GM18870 (cell line): ENCODE measurements at regions not wholly inside any gene's neighbourhood (a gene's known extent, or its start where the extent isn't known, plus 50 kb on each side); places are given as distances from the start of the nearest gene placed in this dataset.

ENCODE experiments used
- ATAC-seq: cut with Tn5 transposase; IDR thresholded peaks from one replicate; pipeline ENCODE4 v1.9.1; 2021; ENCODE audit warnings: moderate library complexity; ENCODE audit not compliant: unreplicated experiment

DNA sequence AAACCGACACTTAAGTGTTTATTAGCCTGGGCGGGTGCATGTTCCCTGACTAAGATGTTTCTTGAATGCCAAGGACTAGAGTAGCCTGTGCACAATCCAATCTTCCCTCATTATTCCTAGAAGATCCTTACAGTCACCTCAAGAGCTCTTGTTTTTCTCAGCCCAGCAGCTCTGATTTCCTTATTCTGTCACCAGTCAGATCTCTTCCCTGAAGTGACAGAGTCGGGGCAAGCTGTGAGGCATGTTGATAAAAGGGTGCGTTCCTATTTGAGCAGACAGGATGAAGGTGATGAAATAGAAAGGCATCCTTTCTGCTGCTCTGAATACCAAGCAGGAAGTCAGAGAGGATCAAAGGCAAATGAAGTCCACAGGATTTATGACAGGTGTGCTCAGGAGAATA lies 125.6 kb upstream of the MCTP2 start:
- no peak for ATAC-seq

DNA sequence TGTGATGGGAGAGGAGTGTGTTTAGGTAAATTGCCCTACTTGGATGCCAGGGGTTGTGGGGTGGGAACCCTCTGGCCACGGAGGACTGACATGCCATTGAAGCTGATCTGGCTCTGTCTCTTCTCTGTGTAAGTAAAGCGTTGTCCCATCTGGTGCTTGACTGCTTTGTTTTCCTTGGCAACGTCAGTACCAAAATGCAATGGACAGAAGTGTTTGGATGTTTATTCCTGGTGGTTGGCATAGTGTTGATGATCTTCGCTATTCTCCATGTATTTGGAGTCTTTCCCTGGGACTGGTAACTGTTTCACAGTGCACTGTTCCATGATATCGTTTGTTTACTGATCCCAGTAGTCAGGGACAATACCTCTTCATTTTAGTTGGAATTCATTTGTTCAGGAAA lies 130.5 kb upstream of the MCTP2 start:
- no peak for ATAC-seq

DNA sequence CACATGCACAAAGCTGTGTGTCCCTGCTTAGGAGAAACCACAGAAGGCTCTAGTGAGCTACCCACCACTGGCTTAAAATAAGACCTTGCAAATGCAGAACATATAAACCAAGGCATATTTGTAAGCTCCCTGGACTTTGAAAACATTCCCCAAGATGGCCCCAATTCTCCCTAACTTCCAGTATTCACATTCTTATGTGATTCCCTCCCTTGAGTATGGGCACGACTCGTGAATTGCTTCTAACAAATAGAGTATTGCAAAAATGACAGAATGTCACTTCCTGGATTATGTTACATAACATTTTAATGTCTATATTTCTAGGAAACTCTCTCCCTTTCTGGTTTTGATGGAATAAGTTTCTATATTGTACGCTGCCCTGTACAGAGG lies 131.8 kb upstream of the MCTP2 start:
- no peak for ATAC-seq

DNA sequence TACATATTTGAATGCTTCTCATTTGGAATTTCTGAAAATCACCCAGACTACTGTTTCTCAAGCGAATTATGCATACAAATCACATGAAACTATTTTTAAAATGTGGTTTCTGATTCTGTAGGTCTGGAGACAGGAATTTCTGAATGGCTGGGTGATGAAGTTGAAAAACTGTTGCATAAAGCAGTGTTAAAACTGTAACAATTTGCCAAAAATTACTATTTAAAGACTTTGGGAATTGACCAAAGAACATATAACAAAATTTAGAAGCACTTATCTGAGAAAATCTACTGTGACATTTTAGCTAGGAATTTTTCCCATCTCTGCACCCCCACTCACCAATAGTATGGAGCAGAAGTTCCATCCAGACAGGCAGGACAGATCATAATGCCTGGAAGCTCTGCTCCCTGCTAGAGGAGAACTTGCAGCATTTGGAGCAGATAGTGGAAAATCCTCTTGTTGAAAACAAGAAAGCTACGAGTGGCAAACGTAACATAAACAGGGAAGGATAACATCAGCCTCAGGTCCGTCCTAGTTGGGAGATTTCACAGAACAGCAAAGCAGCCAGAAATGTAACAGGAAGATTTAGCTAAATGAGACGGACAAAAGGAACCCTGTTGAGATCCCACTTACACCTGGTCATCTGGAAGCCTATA lies 132.3 kb upstream of the MCTP2 start:
- no peak for ATAC-seq

DNA sequence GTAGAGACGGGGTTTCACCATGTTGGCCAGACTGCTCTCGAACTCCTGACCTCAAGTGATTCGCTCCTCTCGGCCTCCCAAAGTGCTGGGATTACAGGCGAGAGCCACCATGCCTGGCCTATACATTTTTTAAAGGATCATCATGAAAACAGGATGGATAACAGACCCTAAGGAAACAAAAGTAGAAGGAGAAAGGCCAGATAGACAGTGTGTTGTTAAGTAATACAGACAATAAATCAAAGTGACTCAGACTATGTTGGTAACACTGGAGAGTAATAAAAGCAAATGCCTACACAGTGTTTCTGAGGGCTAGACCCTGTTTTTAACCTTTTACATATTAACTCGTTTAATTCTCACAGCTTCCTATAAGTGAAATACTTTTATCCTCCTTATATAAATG lies 133.8 kb upstream of the MCTP2 start:
- ATAC-seq, result no peak

DNA sequence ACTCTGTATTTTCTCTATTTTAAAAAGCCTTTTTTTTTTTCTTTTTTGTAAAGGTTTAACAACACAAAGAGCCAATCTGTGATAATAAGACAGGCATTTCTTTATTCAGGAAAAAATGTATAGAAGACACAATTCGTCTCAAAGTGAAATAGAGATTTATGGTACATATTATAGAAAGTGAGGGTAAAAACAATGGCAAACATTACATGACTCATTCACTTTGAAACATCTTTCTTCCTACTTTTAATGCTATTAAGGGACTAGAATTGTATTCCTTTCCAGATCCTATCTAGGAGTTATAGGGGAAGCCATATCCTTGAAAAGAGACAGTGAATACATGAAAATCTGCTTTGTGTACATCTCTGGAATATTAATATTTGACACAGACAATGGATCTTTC lies 137.1 kb upstream of the MCTP2 start:
- ATAC-seq, result no peak

DNA sequence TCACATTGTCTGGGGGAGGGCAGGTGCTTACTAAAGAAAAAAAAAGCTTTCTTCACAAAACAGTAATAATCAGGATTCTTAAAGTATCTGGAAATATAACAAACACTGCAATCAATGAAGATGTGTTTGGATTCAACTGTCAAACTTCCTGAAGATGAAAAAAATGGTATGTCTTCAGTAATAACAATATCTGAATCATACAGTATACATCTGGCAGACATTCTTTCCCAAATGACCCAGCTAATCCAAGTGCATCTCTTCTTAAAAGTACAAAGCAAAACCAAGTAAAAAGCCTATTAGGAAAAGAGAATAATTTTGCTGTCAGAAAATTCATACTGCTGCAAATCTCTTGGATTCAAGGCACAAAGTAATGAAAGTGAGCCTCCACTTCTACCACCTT lies 145.0 kb upstream of the MCTP2 start:
- ATAC-seq, result no peak

DNA sequence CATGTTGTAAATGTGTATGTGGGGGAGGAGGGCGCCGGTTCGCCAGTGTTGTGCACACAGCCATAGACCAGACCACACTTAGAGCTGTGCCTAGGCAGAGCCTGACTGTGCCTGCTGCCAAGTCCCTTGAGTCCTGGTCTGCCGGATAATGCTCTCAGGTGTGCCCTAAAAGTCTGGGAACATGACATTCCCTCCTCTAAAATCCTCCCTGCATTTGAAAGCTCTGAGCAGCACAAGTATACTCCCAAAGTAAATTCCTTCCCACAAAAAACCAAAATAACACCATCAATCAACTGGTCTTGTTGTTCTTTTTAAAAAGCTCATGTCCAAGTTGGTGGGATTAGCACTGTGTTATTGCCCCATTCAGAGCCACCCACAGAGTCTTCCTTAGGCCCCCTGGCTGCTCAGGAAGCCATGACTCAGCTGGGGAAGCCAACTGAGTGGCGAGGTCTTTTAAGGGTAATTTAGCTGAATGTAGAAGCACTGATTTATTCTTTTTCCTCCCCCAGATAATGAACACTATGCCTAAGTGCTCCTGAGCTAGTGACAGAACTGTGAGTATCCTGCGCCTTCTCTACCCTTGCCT lies 147.8 kb upstream of the MCTP2 start:
- ATAC-seq, result no peak

DNA sequence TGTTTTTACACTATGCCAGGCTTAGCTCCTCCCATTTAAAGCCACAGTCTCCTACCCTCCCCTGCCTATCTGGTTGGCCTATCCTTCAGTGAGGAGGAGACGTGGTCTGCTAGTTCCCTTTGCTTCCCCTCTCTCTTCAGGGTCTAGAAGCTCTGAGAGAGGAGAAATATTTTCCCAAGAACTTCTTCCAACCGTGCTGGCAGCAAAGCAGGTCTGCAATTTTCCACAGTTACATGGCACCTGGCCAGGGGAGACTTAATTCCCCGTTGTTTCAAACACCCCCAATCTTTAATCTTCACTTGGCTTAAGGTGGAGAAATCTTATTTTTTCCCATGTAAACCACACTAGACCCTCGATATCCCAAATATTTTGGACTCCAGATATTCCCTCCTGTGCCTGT lies 149.5 kb upstream of the MCTP2 start:
- ATAC-seq, result no peak

DNA sequence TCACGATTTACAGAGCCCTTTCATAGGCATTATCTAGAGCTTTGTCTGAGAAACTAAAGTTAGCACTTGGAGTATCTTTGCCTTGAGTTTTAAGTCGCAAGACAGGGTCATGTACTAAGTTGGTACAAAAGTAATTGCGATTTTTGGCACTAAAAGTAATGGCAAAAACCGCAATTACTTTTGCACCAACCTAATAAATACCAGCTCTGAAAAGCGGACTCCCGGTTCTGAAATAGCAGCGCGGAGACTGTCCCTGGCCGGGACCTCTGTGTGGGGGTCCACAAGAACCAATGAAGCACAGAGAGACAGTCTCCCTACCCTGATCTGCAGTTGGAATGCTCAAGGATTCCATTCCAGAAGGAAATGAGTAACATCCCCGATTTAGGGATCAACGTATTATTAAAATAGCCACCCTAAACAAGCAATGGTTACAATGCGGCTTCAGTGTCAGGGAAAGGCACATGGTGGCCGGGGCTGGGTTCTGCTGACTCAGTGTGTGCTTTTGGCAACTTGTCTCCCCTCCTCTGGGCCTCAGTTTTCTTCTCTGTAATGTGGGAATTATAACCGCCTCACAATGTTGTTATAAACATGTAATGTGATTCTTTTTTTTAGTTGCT lies 150.3 kb upstream of the MCTP2 start:
- no peak for ATAC-seq

DNA sequence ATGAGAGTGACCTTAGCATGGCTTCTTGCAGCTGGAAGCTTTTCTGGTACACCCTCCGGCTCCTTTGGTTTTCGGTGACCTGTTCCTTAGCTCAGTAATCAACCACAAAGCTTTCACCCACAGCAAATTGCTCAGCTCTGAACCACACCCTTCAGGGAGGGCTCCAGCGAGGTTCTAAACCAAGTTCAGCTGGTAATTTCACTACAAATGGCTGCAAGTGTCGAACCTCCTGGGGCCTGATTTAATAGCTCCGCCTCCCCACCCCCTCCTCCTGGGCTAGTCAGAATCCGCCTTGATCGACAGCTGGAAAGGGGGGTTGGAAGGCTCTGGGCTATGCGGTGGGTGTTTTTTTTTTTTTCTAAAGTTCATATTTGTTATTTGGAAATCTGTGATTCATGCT lies 150.9 kb upstream of the MCTP2 start:
- ATAC-seq, result no peak

DNA sequence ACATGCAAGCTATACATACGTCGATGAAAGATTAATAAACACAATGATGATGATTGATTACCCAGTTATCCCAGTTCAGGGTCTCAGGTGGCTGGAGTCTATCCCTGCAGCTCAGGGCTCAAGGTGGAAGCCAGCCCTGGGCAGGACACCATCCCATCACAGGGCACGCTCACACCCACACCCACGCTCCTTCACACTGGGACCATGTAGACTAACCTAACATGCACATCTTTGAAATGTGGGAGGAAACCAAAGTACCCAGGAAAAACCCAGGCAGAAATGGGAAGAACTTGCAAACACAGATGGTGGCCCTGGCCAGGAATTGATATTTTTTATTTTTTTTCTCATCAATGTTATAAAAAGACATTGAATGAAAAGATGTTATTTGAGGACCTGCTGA lies 151.4 kb upstream of the MCTP2 start:
- no peak for ATAC-seq

DNA sequence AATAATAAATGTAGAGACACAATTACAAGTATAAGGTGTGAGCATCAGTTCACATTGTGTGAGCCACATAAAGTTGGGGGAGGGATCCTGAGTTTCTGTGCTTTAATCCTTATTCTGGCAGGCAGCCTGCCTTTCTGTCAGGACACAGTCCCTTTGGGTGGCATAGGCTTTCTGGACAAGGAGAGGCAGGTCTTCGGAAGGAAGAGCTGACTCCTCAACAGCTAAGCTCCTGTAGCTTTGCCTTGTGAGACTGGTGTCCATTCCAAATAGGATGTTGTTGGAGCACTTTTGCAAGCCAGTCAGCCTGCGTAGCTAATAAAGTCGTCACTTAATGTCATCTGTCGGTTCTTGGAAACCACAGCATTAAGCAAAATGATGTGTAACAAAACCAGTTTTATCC lies 151.9 kb upstream of the MCTP2 start:
- no peak for ATAC-seq

DNA sequence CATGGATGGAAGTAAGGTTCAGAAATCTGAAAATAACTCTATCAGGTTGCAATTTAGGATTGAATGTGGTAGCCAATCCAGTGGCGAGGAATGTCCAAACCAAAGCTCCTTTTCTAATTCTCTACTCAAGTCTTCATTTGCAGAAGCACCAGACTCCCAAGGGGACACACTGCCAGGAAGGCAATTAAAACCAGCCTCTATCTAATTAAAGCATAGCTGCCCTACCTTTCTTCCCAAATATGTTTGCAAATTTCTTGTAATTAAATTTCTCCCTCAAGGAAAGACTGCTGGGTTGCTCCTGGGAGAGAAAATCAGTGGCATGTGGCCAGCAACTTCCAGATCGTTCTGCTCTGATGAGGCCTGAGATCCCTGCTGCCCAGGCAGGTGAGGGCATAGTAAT lies 153.4 kb upstream of the MCTP2 start:
- no peak for ATAC-seq

DNA sequence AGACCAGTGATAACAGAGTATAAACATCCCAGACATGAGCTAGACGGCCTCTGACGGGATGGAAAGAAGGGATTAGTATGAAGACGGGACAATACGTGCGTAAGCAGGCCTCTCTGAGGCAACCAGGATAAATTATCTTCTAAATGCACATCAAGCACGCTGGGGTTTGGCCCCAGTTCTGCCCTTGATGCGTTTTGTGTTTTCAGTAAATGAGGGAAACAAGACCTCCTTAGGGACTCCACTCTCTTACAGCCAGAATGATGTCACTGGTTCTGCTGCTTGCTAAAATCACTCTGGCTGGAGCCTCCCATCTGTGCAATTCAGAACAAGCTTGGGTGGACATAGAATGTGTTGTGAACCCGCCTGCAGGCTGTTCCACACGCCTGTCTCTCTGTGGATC lies 156.0 kb upstream of the MCTP2 start:
- ATAC-seq, result no peak

DNA sequence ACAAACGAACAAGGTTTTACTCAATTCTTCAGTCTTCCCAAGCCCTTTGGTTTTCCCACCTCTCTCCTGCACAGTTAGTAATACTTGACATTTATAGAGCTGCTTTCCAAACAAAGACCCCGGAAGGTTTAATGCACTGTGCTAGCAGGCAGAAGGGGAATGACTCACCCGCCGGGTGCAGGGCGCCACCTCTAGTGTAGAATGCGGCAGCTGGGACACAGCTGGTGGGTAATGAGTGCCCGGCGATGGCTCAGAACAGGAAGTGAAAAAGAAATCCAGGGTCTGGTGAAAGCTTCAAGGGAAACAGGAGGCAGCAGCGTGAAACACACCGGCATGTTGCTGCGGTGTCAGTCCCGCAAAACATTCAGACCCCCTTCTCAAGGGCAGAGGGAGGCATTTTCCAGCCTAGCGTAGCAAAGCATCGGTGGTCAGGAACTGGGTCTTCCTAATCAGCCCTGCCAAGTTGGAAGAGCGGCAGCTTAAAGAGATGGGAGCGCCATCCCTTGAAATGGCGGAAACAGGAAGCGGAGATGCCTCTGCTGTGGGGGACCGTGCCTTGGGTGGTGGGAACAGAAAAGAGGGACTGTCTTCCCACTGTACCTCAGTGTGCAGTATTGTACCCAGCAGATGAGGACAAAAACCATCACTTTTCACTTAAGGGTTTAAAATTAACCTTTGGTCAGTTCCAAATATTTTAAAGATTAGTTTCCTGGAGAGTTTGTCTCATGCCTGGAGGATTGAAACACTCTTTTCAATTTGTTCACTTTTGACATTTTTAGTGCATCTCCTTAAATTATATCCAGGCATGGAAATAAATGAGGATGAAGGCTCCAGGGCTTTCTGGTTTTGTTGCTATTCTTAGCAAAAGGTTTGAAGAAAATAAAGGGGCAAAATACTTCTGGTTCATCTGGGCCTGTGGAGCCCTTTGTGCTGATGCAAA lies 160.7 kb upstream of the MCTP2 start:
- ATAC-seq, result no peak

DNA sequence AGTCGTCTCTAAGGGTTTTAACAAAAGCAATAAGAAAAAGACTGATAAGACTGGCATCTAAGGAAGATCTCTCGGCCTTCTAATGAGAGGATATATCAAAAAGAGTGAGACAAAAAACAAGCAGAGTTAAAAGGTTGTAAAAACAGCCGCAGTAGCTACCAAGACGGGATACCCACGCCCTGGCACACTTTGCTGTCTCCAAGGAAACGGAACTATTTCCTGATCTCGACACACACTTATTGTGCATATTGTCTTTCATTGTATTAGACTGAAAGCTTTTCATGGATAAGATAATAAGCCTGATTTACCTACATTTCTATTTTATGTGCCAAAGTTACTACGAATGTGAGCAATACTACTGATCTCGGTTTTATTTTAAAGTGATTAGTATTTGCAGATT lies 161.5 kb upstream of the MCTP2 start:
- ATAC-seq, result no peak

DNA sequence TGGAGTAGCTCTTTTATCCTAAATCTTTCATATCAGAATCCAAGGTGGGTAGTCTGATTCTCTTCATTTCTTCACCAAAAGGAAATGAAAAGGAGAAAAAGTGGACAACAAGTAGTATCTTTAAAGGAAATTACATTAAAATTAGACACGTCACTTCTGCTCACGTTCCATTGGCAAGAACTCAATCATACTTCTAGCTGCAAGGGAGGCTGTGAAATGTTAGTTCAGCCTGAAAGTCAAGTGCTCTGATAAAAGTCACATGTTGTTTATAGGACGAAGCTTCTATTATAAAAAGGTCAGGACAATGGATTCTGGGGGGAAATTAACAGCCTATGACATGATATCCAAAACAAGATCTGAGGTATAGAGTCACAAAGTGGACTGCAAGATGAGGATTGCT lies 164.6 kb upstream of the MCTP2 start:
- no peak for ATAC-seq

DNA sequence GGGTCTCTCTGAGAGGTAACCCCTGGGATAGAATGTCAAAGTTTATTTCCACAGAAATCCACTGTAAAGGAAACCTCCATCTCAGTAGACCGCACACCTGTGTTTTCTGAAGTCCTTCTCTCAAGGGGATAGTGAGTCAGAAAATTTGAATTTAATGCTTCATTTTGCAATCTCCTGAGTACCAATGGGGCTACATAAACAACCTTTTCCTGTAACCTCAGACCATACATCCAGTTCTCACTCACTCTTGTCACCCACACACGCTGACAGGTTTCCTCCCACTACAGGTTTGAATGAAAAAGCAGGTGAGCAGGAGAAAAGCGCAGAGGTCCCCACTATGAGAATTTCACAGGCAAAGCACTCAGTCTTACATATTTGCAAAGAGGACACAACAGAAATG lies 165.3 kb upstream of the MCTP2 start:
- ATAC-seq, result no peak

DNA sequence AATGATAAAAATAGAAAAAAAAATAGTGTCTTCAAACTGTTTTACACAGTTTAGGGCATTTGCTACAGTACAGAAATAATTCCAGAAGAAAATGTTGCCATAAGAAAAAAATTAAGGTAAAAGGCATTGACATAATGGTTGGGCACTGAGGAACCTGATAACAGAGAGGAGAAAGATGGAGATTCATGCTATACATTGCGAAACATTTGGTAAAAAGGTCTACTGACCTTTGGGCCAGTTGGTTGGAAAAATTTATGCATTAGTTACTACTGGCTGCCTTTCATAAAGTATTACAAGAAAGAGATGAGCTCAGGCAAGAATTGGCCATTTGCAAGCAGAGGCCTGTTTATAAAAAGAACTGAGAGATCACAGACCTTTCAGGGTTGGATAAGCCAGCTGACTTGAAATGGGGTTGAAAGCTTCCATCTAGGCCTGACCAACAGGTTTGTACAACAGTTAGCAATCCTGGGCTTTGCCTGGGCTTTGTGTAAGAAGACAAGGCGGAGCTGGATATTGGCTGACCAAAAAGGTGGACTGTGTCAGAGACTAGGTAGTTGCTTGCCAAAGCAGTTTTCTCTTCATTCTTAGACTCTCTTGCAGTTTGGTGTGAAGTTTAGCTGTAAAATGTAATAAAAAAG lies 166.6 kb upstream of the MCTP2 start:
- no peak for ATAC-seq

DNA sequence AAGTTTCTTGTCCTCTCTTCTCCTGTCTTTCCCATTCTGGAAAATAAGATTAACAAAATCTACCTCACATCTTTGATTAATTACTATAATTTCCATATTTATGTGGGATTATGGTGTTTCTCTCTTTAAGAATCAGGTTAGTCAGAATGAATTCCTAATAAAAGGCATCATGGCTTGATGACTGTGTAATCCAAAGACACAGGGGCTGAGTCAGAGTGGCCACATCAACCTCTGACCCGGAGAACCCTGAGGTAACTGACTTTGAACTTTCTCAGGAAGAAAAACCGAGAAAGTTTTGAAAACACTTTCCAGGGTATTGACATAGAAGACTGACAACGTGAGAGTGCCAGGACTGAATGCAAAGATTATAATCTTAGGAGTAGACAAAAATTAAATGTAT lies 170.3 kb upstream of the MCTP2 start:
- no peak for ATAC-seq
